ENCODE measurements at regions not wholly inside any gene's neighbourhood (a gene's known extent, or its start where the extent isn't known, plus 50 kb on each side); places are given as distances from the start of the nearest gene placed in this dataset.
"Not testable (repeated sequence)": the region's sequence is repeated elsewhere in the genome, so short reads cannot be mapped to it uniquely, and the experiment has no call there.

- H3K4me1 Mint-ChIP-seq (ENCODE audit: low read depth) = no peaks in the 10 kb centered on the region
- no peak overlapping the region for H3K27ac Mint-ChIP-seq
- peaks cover 10% of the 10 kb centered on the region for H3K27me3 Mint-ChIP-seq (ENCODE audit: insufficient read depth)
- no peak for DNase-seq (ENCODE audit: low spot score)
- intact Hi-C loops (cut with micrococcal nuclease) = no loop called here
- H3K36me3 Mint-ChIP-seq (ENCODE audit: low read depth) = no peaks in the 10 kb centered on the region
- no peaks in the 10 kb centered on the region for H3K9me3 Mint-ChIP-seq
- H3K4me3 Mint-ChIP-seq = no peak overlapping the region
Measured at GRCh38 chr10:28463141-28463540, 69.8 kb upstream of the WAC start.

GRCh38 chr10:28463676-28464395 lies 69.1 kb upstream of the WAC start:
- H3K36me3 Mint-ChIP-seq (ENCODE audit: low read depth) = no peaks in the 10 kb centered on the region
- no peak for DNase-seq (ENCODE audit: low spot score)
- H3K27ac Mint-ChIP-seq = no peak overlapping the region
- H3K9me3 Mint-ChIP-seq = no peaks in the 10 kb centered on the region
- no peak overlapping the region for H3K4me3 Mint-ChIP-seq
- no peaks in the 10 kb centered on the region for H3K4me1 Mint-ChIP-seq (ENCODE audit: low read depth)
- peaks cover 6% of the 10 kb centered on the region for H3K27me3 Mint-ChIP-seq (ENCODE audit: insufficient read depth)
- intact Hi-C loops (cut with micrococcal nuclease) = no loop called here

- Mint-ChIP-seq H3K4me1 (ENCODE audit: low read depth) (no peaks in the 10 kb centered on the region), H3K27me3 (ENCODE audit: insufficient read depth) (peaks cover 7% of the 10 kb centered on the region), H3K36me3 (ENCODE audit: low read depth) (no peaks in the 10 kb centered on the region), H3K9me3 (no peaks in the 10 kb centered on the region), H3K4me3 (no peak overlapping the region), H3K27ac (no peak overlapping the region)
- DNase-seq (ENCODE audit: low spot score) = no peak
- intact Hi-C loops (cut with micrococcal nuclease) = no loop called here
Measured at GRCh38 chr10:28467615-28468014, 65.3 kb upstream of the WAC start.

- Mint-ChIP-seq H3K27ac (no peak overlapping the region), H3K27me3 (ENCODE audit: insufficient read depth) (peaks cover 3% of the 10 kb centered on the region), H3K9me3 (no peaks in the 10 kb centered on the region), H3K4me1 (ENCODE audit: low read depth) (no peaks in the 10 kb centered on the region), H3K36me3 (ENCODE audit: low read depth) (no peaks in the 10 kb centered on the region), H3K4me3 (no peak overlapping the region)
- intact Hi-C loops (cut with micrococcal nuclease) = no loop called here
- DNase-seq (ENCODE audit: low spot score) = no peak
Measured at GRCh38 chr10:28468707-28469483, 64.0 kb upstream of the WAC start.

- Mint-ChIP-seq H3K27ac (no peak overlapping the region), H3K9me3 (no peaks in the 10 kb centered on the region), H3K27me3 (ENCODE audit: insufficient read depth) (peaks cover 3% of the 10 kb centered on the region), H3K4me3 (no peak overlapping the region), H3K4me1 (ENCODE audit: low read depth) (no peaks in the 10 kb centered on the region), H3K36me3 (ENCODE audit: low read depth) (no peaks in the 10 kb centered on the region)
- intact Hi-C loops (cut with micrococcal nuclease) = no loop called here
- no peak for DNase-seq (ENCODE audit: low spot score)
Measured at GRCh38 chr10:28470873-28471651, 61.9 kb upstream of the WAC start.

- Mint-ChIP-seq H3K4me1 (ENCODE audit: low read depth) (no peaks in the 10 kb centered on the region), H3K27ac (no peak overlapping the region)
- no peak for DNase-seq (ENCODE audit: low spot score)
Measured at GRCh38 chr10:28471652-28472050, 61.3 kb upstream of the WAC start.

GRCh38 chr10:28478646-28479045 lies 54.3 kb upstream of the WAC start:
- Mint-ChIP-seq H3K27me3 (ENCODE audit: insufficient read depth) (peaks cover 5% of the 10 kb centered on the region), H3K36me3 (ENCODE audit: low read depth) (no peaks in the 10 kb centered on the region), H3K9me3 (no peaks in the 10 kb centered on the region), H3K27ac (no peak overlapping the region), H3K4me1 (ENCODE audit: low read depth) (no peaks in the 10 kb centered on the region), H3K4me3 (no peak overlapping the region)
- DNase-seq (ENCODE audit: low spot score) = no peak
- intact Hi-C loops (cut with micrococcal nuclease) = no loop called here

More at GRCh38 chr10:28471652-28472050, 61.3 kb upstream of the WAC start:
- Mint-ChIP-seq H3K27me3 (ENCODE audit: insufficient read depth) (peaks cover 4% of the 10 kb centered on the region), H3K36me3 (ENCODE audit: low read depth) (no peaks in the 10 kb centered on the region), H3K9me3 (no peaks in the 10 kb centered on the region), H3K4me3 (no peak overlapping the region)
- intact Hi-C loops (cut with micrococcal nuclease) = no loop called here

GRCh38 chr10:28479425-28479865 lies 53.5 kb upstream of the WAC start:
- Mint-ChIP-seq H3K27me3 (ENCODE audit: insufficient read depth) (peaks cover 5% of the 10 kb centered on the region), H3K4me1 (ENCODE audit: low read depth) (no peaks in the 10 kb centered on the region), H3K36me3 (ENCODE audit: low read depth) (no peaks in the 10 kb centered on the region), H3K27ac (no peak overlapping the region), H3K4me3 (no peak overlapping the region), H3K9me3 (no peaks in the 10 kb centered on the region)
- intact Hi-C loops (cut with micrococcal nuclease) = no loop called here
- no peak for DNase-seq (ENCODE audit: low spot score)

GRCh38 chr10:28479927-28480627 lies 52.8 kb upstream of the WAC start:
- Mint-ChIP-seq H3K27me3 (ENCODE audit: insufficient read depth) (peaks cover 5% of the 10 kb centered on the region), H3K4me1 (ENCODE audit: low read depth) (no peaks in the 10 kb centered on the region)
- intact Hi-C loops (cut with micrococcal nuclease) = no loop called here

GRCh38 chr10:28480628-28480965 lies 52.3 kb upstream of the WAC start:
- H3K4me3 Mint-ChIP-seq = no peak overlapping the region
- intact Hi-C loops (cut with micrococcal nuclease) = no loop called here
- no peaks in the 10 kb centered on the region for H3K4me1 Mint-ChIP-seq (ENCODE audit: low read depth)
- H3K9me3 Mint-ChIP-seq = no peaks in the 10 kb centered on the region
- no peaks in the 10 kb centered on the region for H3K36me3 Mint-ChIP-seq (ENCODE audit: low read depth)
- H3K27me3 Mint-ChIP-seq (ENCODE audit: insufficient read depth) = peaks cover 5% of the 10 kb centered on the region
- no peak overlapping the region for H3K27ac Mint-ChIP-seq
- no peak for DNase-seq (ENCODE audit: low spot score)

More at GRCh38 chr10:28479927-28480627, 52.8 kb upstream of the WAC start:
- Mint-ChIP-seq H3K9me3 (no peaks in the 10 kb centered on the region), H3K36me3 (ENCODE audit: low read depth) (no peaks in the 10 kb centered on the region), H3K27ac (no peak overlapping the region), H3K4me3 (no peak overlapping the region)
- DNase-seq (ENCODE audit: low spot score) = no peak

GRCh38 chr10:28481346-28481745 lies 51.6 kb upstream of the WAC start:
- H3K4me1 Mint-ChIP-seq (ENCODE audit: low read depth); H3K9me3 Mint-ChIP-seq; H3K27ac Mint-ChIP-seq; DNase-seq (ENCODE audit: low spot score); H3K36me3 Mint-ChIP-seq (ENCODE audit: low read depth); H3K4me3 Mint-ChIP-seq; H3K27me3 Mint-ChIP-seq (ENCODE audit: insufficient read depth); intact Hi-C loops (cut with micrococcal nuclease): not testable (repeated sequence)

GRCh38 chr10:28481968-28482367 lies 51.0 kb upstream of the WAC start:
- intact Hi-C loops (cut with micrococcal nuclease) = no loop called here
- H3K4me3 Mint-ChIP-seq = no peak overlapping the region

More at GRCh38 chr10:28481968-28482367, 51.0 kb upstream of the WAC start:
- Mint-ChIP-seq H3K9me3 (no peaks in the 10 kb centered on the region), H3K4me1 (ENCODE audit: low read depth) (no peaks in the 10 kb centered on the region), H3K27ac (no peak overlapping the region), H3K27me3 (ENCODE audit: insufficient read depth) (peaks cover 8% of the 10 kb centered on the region), H3K36me3 (ENCODE audit: low read depth) (no peaks in the 10 kb centered on the region)
- no peak for DNase-seq (ENCODE audit: low spot score)
